ENCODE measurements at regions not wholly inside any gene's neighbourhood (a gene's known extent, or its start where the extent isn't known, plus 50 kb on each side); places are given as distances from the start of the nearest gene placed in this dataset.
"Not testable (repeated sequence)": the region's sequence is repeated elsewhere in the genome, so short reads cannot be mapped to it uniquely, and the experiment has no call there.

DNA sequence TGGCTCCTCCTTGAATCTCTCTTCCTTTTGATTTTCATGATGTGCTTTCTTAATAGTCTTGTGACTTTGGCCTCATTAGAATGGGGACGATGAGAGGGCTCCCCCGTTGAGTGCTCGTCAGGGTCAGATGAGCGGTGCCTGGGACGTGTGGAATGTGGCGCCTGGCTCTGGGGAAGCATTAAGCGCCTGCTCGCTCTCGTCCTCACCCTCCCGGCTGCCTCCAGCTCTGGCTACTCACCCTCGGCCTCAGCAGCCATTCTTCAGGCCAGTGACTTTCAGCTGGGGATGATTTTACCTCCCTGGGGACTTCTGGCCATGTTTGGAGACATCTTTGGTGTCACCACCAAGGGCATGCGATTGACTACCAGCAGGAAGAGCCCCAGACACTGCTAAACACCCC, 69.7 kb downstream of the RPS6KA4 start:
- TF ChIP-seq, protein P1, sequence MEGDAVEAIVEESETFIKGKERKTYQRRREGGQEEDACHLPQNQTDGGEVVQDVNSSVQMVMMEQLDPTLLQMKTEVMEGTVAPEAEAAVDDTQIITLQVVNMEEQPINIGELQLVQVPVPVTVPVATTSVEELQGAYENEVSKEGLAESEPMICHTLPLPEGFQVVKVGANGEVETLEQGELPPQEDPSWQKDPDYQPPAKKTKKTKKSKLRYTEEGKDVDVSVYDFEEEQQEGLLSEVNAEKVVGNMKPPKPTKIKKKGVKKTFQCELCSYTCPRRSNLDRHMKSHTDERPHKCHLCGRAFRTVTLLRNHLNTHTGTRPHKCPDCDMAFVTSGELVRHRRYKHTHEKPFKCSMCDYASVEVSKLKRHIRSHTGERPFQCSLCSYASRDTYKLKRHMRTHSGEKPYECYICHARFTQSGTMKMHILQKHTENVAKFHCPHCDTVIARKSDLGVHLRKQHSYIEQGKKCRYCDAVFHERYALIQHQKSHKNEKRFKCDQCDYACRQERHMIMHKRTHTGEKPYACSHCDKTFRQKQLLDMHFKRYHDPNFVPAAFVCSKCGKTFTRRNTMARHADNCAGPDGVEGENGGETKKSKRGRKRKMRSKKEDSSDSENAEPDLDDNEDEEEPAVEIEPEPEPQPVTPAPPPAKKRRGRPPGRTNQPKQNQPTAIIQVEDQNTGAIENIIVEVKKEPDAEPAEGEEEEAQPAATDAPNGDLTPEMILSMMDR (IDR thresholded peaks at IDR 0.05; ENCODE audit: borderline replicate concordance, insufficient read depth, low read depth, low read length) = no peak
- no peak overlapping the region for H3K4me3 ChIP-seq (ENCODE audit: low read depth, low read length)

DNA sequence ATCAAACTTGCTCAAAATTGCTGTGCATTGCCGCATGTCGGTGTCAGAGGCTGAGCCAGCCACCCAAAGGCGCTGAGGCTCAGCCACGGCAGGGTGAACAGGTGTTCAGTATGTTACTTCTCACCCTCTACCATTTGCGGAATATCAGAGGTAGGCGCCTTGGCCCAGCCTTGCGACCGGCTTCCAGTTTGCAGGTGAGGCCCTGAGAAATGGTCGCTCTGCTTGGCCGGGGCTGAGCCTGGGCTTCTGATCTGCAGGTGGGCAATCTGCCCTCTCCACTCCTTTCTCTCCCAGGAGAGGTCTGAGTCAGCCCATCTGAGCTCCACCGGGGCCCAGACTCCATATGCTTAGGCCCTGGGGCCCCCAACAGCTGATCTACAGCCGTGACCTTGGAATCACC, 71.0 kb downstream of the RPS6KA4 start:
- TF ChIP-seq, protein P1 (IDR thresholded peaks at IDR 0.05; ENCODE audit: borderline replicate concordance, insufficient read depth, low read depth, low read length) = no peak
- H3K4me3 ChIP-seq (ENCODE audit: low read depth, low read length) = no peak overlapping the region

DNA sequence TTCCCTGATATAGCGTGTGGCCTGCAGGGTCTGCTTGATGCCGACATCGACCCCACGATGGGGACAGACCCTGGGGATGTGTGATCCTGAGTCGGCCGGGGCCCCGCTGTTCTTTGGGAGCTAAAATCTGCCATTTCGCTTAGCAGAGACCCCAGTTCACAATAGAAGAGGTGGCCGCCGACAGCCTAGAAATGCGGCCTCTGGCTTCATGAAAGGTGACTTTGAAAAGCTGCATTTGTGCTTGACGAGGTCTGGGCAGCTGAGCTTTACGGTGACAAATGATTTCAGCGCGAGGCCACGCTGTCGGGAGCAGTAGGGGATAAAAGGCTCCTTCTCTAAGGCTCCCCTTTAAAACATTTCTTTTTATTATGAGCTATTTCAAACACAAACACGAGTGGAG, 71.7 kb downstream of the RPS6KA4 start:
- no peak overlapping the region for H3K4me3 ChIP-seq (ENCODE audit: low read depth, low read length)
- TF ChIP-seq, protein P1 (IDR thresholded peaks at IDR 0.05; ENCODE audit: borderline replicate concordance, insufficient read depth, low read depth, low read length) = no peak

DNA sequence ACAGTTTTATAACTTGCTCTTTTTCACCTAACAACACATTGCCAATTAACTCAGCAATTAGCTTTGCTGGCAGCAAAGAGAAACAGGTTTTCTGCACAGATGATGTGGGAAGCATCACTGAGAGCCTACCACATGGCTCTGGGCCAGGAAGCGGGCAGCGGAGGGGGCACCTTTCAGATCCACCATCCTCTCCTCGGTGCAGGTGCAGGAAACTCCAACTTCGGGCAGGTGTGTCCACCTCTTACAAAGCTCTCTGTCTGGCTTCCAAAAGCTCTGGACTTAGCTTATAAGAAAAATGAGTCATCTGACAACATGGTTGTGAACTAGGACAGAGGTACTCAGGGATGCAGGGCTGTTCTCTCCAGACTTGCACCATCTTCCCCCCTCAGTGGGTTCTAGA, 77.0 kb downstream of the RPS6KA4 start:
- no peak overlapping the region for H3K4me3 ChIP-seq (ENCODE audit: low read depth, low read length)
- TF ChIP-seq, protein P1 (IDR thresholded peaks at IDR 0.05; ENCODE audit: borderline replicate concordance, insufficient read depth, low read depth, low read length) = no peak

DNA sequence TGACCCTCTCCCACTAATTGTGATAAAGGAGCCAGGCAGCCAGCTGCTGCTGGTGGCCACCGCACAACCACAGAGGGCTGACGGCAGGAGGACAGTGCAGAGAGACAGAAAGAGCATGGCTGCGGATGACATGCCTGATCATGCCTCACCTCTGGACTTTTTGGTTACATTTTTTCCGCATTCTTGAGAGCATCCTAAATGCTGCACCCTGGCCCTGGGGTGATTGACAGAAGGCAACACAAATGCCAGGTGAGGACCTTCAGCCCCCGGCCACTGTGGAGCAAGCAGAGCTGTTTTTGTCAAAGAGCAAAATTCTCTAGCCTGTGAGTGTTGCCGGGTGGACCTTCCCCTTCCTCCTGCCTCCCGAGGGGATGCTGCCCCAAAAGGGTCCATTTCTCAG, 78.5 kb downstream of the RPS6KA4 start:
- no peak overlapping the region for H3K4me3 ChIP-seq (ENCODE audit: low read depth, low read length)
- TF ChIP-seq, protein P1 (IDR thresholded peaks at IDR 0.05; ENCODE audit: borderline replicate concordance, insufficient read depth, low read depth, low read length) = no peak

DNA sequence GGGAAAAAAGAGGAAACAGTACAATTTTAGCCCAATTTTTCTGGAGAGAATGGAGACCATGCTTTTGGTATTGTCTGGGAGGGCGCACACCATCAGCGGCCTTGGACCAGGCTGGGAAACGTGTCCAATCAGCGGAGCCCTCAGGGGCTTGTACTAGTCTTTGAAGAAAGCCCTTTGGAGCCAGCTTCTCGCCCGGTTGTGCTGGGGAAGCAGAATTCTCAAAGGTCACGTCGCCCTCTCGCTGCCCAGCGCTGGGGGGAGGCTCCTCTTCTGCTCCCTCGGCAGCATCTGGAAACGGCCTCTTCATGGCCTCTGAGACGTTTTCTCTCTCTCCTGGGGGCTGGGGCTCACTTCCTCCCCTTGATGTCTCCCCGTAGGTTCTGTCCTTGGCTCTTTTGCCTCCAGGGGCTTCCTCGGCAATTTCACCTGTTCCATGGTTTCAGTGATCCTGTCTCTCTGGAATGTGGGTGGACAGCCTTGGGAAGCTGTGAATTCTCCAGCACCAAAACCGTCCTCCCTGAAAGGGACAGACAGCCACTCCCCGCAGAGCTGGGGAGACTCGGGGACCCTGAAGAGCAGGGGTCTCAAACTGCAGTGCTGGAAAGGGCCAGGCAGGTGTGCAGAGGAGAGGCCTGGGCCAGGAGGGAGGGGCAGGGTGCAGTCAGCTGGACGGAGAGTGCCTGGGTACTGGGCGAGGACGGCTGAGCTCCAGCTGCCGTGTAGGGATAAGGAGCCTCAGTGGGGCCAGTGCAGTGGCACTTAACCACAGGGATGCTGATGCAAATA, 80.2 kb downstream of the RPS6KA4 start:
- H3K4me3 ChIP-seq (ENCODE audit: low read depth, low read length) = no peak overlapping the region
- TF ChIP-seq, protein P1 (IDR thresholded peaks at IDR 0.05; ENCODE audit: borderline replicate concordance, insufficient read depth, low read depth, low read length) = no peak

DNA sequence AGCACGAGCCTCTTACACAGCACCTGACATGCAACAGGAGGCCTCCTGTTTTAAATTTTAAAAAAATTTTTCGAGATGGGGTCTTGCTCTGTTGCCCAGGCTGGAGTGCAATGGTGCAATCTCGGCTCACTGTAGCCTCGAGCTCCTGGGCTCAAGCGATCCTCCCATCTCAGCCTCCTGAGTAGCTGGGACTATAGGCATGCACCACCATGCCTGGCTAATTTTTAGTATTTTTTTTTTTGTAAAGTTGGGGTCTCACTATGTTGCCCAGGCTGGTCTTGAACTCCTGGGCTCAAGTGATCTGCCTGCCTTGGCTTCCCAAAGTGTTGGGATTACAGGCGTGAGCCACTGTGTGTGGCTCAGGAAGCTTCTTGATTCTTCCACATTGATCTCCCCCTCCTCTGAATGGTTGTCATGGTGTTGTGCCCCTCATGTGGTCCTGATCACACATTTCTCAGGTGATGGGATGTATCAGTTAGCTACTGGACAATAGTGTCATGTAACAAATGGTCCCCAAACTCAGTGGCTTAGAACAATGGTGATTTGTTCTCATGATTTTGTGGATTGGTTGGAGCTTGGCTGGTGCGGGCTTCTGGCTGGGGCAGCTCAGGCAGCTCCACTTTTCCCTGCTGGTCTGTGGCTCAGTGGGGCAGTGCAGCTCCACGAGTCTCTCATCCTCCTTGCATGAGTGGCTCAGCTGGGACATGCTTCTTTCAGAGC, 81.0 kb downstream of the RPS6KA4 start:
- H3K4me3 ChIP-seq (ENCODE audit: low read depth, low read length) = not testable (repeated sequence)

Data from GM12875 (cell line).